ENCODE measurements at regions not wholly inside any gene's neighbourhood (a gene's known extent, or its start where the extent isn't known, plus 50 kb on each side); places are given as distances from the start of the nearest gene placed in this dataset.
"Not testable (repeated sequence)": the region's sequence is repeated elsewhere in the genome, so short reads cannot be mapped to it uniquely, and the experiment has no call there.

GRCh38 chr2:208609166-208609804, 202.7 kb downstream of the PTH2R start:
- H3K4me3 ChIP-seq: no peak overlapping the region
- H3K9me3 ChIP-seq: no peaks in the 10 kb centered on the region
- TF ChIP-seq CTCF (IDR thresholded peaks at IDR 0.05): no peak
- no peak overlapping the region for H3K27ac ChIP-seq
- intact Hi-C loops (cut with DNase I): no loop called here
- no peaks in the 10 kb centered on the region for H3K27me3 ChIP-seq
- H3K36me3 ChIP-seq: no peaks in the 10 kb centered on the region
- H3K4me1 ChIP-seq: no peaks in the 10 kb centered on the region
- no peak for DNase-seq (ENCODE audit: low spot score in 2 of 2)

GRCh38 chr2:208615675-208616074, 209.1 kb downstream of the PTH2R start:
- H3K9me3 ChIP-seq; intact Hi-C loops (cut with DNase I); DNase-seq (ENCODE audit: low spot score in 2 of 2): not testable (repeated sequence)

DNA sequence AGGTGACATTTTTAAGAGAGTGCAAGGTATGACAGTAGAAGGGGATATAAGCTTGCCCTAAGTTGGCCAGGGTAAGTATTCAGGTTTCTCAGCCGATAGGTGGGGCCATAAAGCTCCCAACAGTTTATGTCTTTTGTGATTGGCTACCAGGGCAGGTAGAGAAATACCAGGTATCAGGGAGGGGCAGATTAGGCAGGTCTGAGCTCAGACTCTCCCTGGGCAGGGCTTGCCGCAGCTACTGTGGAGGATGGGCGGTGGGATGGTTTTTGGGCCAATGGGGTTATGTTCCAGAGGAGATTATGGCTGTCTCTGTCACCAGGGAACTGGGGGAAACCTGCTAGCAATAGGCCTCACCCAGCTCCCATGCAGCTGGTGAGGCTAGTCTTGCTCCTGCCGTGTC, 211.6 kb downstream of the PTH2R start:
- intact Hi-C loops (cut with DNase I): no loop called here

More at GRCh38 chr2:208615675-208616074, 209.1 kb downstream of the PTH2R start:
- H3K27me3 ChIP-seq, H3K27ac ChIP-seq, H3K4me1 ChIP-seq, H3K4me3 ChIP-seq, H3K36me3 ChIP-seq: not testable (repeated sequence)

GRCh38 chr2:208619993-208620392, 213.4 kb downstream of the PTH2R start:
- intact Hi-C loops (cut with DNase I): no loop called here
- no peak for DNase-seq (ENCODE audit: low spot score in 2 of 2)
- Histone ChIP-seq H3K9me3 (no peaks in the 10 kb centered on the region), H3K4me3 (no peak overlapping the region), H3K27ac (no peak overlapping the region), H3K36me3 (no peaks in the 10 kb centered on the region), H3K4me1 (no peaks in the 10 kb centered on the region), H3K27me3 (no peaks in the 10 kb centered on the region)
- TF ChIP-seq CTCF (IDR thresholded peaks at IDR 0.05): no peak

More for the DNA sequence above, 211.6 kb downstream of the PTH2R start:
- Histone ChIP-seq H3K27me3 (no peaks in the 10 kb centered on the region), H3K4me3 (no peak overlapping the region), H3K36me3 (no peaks in the 10 kb centered on the region), H3K27ac (no peak overlapping the region), H3K4me1 (no peaks in the 10 kb centered on the region), H3K9me3 (no peaks in the 10 kb centered on the region)
- TF ChIP-seq CTCF (IDR thresholded peaks at IDR 0.05): no peak
- no peak for DNase-seq (ENCODE audit: low spot score in 2 of 2)

GRCh38 chr2:208620487-208620978, 213.9 kb downstream of the PTH2R start:
- Histone ChIP-seq H3K27me3 (no peaks in the 10 kb centered on the region), H3K36me3 (no peaks in the 10 kb centered on the region), H3K4me1 (no peaks in the 10 kb centered on the region), H3K27ac (no peak overlapping the region), H3K9me3 (no peaks in the 10 kb centered on the region), H3K4me3 (no peak overlapping the region)
- TF ChIP-seq CTCF (IDR thresholded peaks at IDR 0.05): no peak
- intact Hi-C loops (cut with DNase I): no loop called here
- no peak for DNase-seq (ENCODE audit: low spot score in 2 of 2)

GRCh38 chr2:208627110-208627884, 220.7 kb downstream of the PTH2R start:
- TF ChIP-seq CTCF (IDR thresholded peaks at IDR 0.05): no peak
- no peaks in the 10 kb centered on the region for H3K4me1 ChIP-seq
- no peaks in the 10 kb centered on the region for H3K27me3 ChIP-seq
- no peak overlapping the region for H3K27ac ChIP-seq
- intact Hi-C loops (cut with DNase I): no loop called here
- DNase-seq (ENCODE audit: low spot score in 2 of 2): no peak
- no peaks in the 10 kb centered on the region for H3K9me3 ChIP-seq
- H3K36me3 ChIP-seq: no peaks in the 10 kb centered on the region
- no peak overlapping the region for H3K4me3 ChIP-seq
